TTC549 (cell line): ENCODE measurements at regions not wholly inside any gene's neighbourhood (a gene's known extent, or its start where the extent isn't known, plus 50 kb on each side); places are given as distances from the start of the nearest gene placed in this dataset.
"Not testable (repeated sequence)": the region's sequence is repeated elsewhere in the genome, so short reads cannot be mapped to it uniquely, and the experiment has no call there.

Experiments
- FAIRE-seq: peaks from 2 replicates; lab custom pipeline; 2012; peaks lifted over from hg19 to GRCh38; lab: Jason Lieb, UNC

DNA sequence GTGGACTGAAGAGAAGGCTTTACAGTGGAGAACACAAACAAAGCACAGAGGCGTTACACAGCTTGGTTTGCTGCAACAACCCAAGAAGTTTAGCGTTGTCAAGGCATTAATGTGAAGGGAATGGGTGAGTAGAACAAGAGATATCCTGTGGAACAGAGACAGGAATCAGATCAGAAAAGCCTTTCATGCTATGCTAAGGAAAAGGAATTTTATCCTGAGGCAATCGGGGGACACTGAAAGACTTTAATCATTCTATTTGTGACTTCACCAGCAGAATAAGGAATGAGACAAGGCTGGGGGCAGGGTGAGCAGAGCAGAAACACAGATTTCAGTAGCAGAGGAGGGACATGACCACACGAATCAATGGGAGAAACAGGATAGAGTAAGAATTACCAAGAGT is 600.7 kb downstream of the IRS1 start:
- FAIRE-seq, result no peak

DNA sequence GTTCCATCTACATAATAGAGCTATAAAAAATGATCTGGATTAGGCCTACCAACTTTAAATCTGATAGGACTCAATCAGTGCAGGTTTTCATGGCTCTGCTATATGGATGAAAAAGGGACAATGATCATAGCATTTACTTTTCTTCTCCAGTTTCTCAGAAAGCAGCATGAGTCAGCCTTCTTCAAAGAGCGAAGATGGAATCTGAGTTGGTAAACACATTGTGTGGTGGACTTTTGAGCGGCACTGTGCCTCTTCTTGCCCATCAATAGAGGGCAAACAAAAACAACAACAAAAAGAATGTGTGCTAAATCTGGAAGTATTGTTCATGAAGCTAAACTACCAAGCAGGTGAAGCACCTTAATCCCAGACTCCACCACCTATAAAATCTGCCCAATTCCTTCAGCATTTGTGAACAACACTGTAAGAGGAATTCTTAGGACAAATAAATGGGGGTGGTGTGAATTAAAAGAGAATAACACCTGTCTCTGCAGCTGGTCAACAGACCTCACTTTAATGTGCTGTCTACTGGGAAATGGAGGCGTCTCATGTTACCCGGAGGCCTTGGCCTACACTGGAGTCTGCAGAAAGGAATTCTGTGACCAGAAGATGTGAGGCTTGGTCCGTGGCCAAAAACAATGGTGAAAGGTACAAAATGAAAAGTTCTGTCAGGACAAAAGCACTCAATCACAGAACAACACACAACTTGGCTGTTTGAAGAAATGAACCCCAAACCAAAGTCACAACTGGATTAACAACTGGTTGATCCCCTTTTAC is 609.0 kb downstream of the IRS1 start:
- FAIRE-seq, result no peak

DNA sequence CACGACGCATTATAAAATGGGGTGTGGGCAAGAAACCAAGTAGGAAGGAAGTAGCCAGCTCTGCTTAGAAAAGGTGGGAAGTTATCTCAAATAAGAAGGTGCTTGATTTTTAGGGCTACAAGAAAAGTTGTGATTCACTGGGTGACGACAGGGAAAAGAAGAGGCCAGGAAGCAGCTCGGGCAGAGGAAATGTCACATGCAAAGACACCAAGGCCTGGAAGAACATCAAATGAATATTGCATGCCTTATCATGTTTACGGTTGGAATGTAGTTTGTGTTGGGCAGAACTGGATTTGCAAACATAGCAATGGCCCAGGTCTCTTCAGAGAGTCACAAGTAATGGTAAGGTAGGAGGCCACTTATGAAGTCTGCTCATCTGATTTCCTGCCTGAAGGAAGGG is 610.6 kb downstream of the IRS1 start:
- no peak for FAIRE-seq

DNA sequence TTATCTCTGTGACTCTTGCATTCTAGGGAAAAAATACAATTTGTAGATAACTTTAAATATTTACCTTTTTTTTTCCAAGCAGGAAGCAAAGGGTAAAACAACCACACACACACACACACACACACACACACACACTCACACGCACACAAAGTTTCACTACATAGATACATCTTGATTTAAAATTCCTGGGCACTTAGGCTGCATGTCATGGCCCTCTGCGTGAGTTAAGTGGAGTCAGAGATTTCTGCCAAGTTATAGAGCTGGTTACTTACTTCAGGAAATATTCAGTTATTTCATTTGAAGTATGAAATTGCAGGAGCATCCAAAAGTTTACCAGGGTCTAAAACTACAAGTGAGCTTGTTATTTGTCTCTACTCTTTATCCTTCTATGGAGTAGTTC is 612.0 kb downstream of the IRS1 start:
- FAIRE-seq, result peak; percentile 36

- peak; percentile 46 for FAIRE-seq
Measured at GRCh38 chr2:226187156-226187555, 612.5 kb downstream of the IRS1 start.

GRCh38 chr2:226185616-226186211 is 613.9 kb downstream of the IRS1 start:
- FAIRE-seq, result peak; percentile 90

- FAIRE-seq, result peak; percentile 40
Measured at GRCh38 chr2:226184940-226185615, 614.5 kb downstream of the IRS1 start.

GRCh38 chr2:226184540-226184939 is 615.1 kb downstream of the IRS1 start:
- no peak for FAIRE-seq

GRCh38 chr2:226183550-226183949 is 616.1 kb downstream of the IRS1 start:
- FAIRE-seq, result no peak

DNA sequence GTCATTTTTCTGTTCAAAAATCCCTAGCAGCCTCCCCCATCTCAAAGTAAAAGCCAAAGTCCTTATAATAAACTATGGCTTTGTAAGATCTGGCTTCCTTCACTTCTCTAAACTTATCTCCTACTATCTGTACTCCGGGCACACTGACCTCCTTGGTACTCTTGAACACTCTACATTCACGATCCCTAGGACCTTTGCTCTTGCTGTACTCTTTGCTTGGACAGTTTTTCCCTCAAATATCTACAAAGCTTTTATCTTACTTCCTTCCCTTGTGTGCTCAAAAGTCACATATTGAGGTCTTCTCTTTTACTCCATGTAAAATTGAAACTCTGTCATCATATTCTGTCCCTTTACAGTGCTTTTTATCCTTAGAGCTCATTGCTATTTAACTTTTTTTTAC is 616.6 kb downstream of the IRS1 start:
- peak; percentile 31 for FAIRE-seq

- FAIRE-seq, result no peak
Measured at GRCh38 chr2:226181909-226182308, 617.7 kb downstream of the IRS1 start.

DNA sequence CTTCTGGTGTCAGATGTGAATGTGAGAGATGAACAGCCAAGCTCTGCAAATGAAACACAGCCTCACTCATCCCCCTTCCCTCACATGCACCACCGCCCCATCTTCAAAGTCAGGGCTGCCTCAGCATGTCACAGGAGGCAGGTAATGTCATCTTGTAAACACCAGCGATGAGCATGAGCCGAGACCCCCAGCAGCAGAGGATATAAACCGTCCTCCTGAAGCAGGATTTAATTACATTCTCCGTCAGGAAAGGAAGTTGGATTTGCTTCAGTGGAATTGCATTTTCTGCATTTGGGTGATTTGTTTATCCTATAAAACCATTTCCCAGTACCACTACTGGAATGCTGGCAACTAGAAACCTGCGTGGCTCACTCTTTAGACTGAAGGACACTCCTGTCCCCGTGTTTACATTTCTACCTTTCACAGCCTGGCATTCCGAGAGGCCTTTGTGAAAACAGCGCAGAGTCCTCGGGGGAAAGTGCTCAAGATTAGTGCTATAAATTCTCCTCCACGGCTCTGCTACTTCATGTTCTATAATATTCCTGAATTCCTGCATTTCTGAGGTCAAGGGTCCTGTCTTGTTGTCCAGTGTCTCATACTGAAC is 619.2 kb downstream of the IRS1 start:
- no peak for FAIRE-seq

DNA sequence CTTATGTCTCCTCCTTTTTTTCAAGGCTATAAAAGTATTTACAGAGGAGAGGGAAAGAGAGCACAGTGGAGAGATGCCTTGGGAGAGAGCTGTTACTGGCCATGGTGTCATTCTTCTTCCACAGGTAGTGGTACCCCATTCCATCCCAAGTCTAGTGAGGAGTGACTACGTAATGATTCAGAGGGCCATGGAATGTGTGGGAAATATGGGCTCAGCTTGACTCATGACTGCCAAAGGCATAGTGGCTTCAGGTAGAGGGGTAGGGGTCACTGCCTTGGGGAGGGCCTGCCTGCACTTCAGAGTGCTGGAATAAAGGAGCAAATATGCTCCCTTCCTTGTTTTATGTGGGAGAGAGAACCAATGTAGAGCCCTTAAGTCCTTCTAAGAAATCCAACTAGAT is 620.6 kb downstream of the IRS1 start:
- FAIRE-seq, result no peak

- no peak for FAIRE-seq
Measured at GRCh38 chr2:226176283-226176984, 623.2 kb downstream of the IRS1 start.

GRCh38 chr2:226174390-226174789 is 625.2 kb downstream of the IRS1 start:
- FAIRE-seq, result no peak

DNA sequence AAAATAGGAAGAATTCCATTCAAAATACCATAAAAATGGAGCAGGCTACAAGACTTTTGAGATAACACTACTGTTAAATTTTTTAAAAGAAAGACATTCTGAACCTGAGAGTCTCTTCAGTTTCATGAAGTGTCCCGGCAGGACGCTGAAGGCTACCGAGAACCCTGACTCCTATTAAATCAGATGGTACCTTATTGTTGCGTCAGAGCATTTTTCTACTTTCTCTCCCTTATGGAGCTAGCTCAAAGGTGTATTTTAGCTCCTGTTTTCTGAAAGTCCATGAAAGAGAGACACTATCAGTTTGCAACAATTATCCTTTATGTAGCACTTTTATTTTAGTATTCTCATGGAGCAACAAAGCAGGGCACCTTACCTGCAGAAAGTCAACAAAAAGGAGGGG is 626.7 kb downstream of the IRS1 start:
- FAIRE-seq, result no peak

DNA sequence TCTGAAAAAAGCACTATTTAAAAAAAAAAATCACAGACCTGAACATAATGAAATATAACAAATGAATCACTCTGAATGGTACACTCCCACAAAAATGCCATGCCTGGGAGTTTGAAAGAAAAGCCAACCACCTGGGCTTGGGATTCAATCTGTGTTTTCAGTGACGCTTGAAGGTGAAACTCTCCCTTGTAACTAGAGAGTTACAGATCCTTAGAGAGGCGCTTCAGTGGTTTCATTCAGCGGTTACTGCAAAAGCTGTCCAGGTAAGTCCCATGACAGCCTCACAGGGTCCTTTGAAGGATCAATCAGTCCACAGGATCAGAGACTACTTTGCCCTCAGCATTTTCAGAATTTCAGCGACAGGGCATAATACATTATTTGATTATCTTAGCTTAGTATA is 627.3 kb downstream of the IRS1 start:
- FAIRE-seq, result no peak

DNA sequence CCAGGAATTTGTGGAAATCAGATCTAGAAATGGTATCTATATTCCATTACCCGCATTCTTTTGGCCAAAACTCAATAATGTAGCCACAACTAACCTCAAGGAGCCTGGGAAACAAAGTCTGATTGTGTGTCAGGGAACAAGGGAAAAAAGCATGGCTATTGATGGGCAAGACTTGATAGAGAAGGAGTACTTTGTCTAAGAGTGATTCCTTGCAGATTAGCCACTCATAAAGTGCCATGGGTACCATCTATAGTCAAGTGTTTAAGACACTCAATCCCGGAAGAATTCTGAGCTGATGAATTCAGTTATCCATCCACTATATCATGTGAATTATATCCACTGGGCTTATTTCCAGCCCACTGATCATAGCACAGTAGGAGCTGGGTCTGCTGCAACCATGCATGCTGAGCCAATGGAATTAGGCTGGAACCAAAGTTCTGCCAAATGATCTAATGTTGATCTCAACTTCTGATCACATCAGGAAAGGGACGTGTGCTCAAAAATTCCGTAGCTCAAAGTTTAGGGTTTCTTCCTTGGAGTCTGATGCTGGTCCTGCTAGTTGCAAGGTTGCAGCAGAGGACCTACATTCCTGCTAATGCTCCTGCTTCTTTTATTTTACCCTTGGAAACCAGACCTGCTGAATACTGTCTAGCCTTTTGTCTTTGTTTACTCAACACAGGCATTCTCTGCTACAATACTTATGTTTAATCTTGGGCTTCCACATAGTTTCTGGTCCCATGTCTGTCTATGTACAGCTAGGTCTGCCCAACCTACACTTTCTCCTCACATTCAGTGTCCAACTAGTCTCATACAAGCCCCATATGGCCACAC is 629.7 kb downstream of the IRS1 start:
- no peak for FAIRE-seq

DNA sequence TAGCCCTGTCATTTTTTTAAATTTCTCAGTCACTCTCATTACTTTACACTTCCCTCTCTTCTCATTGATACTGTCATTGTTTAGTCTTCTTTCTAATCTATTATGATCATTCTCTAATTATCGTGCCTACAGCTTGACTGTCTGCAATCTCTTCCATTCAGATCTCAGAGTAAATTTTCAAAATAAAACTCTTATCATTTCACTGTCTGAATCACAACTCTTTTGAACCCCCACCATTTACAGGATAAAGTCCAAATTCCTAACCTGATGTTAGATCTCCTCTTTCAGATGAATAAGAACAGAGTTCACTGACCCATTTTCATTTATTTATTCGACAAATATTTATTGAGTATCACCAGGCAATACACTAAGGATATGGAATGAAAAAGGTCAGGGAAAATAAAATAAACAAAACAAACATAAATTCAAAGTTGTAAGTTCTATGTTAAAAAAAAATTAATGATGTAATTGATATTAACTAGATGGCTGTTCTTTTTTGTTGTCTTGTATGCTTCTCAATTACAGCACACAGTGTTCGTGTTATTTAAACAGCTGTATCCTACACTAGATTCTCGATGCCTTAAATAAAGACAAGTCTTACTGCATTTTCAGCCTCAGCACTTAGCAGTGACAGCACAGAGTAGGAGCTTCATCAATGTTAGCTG is 631.0 kb downstream of the IRS1 start:
- no peak for FAIRE-seq

- no peak for FAIRE-seq
Measured at GRCh38 chr2:226164512-226164911, 635.1 kb downstream of the IRS1 start.

GRCh38 chr2:226160617-226161016 is 639.0 kb downstream of the IRS1 start:
- not testable (repeated sequence) for FAIRE-seq
